ENCODE measurements at regions not wholly inside any gene's neighbourhood (a gene's known extent, or its start where the extent isn't known, plus 50 kb on each side); places are given as distances from the start of the nearest gene placed in this dataset.

GRCh38 chr5:123273984-123274383 is 149.2 kb downstream of the CEP120 start:
- Histone ChIP-seq H3K27me3 (no peaks in the 10 kb centered on the region), H3K4me1 (no peaks in the 10 kb centered on the region), H3K4me3 (no peak overlapping the region), H3K9me3 (no peaks in the 10 kb centered on the region), H3K27ac (no peak overlapping the region), H3K36me3 (no peaks in the 10 kb centered on the region)
- no peak for TF ChIP-seq POLR2A (IDR thresholded peaks at IDR 0.05)
- TF ChIP-seq, protein P1, sequence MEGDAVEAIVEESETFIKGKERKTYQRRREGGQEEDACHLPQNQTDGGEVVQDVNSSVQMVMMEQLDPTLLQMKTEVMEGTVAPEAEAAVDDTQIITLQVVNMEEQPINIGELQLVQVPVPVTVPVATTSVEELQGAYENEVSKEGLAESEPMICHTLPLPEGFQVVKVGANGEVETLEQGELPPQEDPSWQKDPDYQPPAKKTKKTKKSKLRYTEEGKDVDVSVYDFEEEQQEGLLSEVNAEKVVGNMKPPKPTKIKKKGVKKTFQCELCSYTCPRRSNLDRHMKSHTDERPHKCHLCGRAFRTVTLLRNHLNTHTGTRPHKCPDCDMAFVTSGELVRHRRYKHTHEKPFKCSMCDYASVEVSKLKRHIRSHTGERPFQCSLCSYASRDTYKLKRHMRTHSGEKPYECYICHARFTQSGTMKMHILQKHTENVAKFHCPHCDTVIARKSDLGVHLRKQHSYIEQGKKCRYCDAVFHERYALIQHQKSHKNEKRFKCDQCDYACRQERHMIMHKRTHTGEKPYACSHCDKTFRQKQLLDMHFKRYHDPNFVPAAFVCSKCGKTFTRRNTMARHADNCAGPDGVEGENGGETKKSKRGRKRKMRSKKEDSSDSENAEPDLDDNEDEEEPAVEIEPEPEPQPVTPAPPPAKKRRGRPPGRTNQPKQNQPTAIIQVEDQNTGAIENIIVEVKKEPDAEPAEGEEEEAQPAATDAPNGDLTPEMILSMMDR (IDR thresholded peaks at IDR 0.05), result no peak
- TF ChIP-seq POLR2AphosphoS5 (IDR thresholded peaks at IDR 0.05), result no peak
- DNase-seq (ENCODE audit: low spot score in 2 of 2), result no peak
- intact Hi-C loops (cut with DNase I; ENCODE audit: low total_unique reads), result no loop called here

DNA sequence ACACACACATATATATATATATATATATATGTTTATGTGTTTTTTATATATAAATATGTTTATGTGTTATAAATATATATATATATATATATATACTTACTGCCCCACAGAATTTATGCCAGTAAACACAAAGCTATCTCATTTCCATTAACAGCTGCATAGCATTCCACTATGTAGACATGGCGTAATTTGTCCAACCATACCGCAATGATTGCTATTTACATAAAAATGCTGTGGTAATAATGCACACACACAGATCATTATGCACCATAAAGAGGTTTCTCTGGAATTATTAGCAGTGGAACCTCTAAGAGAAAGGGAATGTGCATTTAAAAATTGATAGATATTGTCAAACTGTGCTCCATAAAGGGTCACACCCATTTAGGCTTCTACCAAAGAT is 150.1 kb downstream of the CEP120 start:
- H3K9me3 ChIP-seq, result no peaks in the 10 kb centered on the region
- TF ChIP-seq POLR2A (IDR thresholded peaks at IDR 0.05), result no peak
- TF ChIP-seq POLR2AphosphoS5 (IDR thresholded peaks at IDR 0.05), result no peak
- TF ChIP-seq, protein P1 (IDR thresholded peaks at IDR 0.05), result no peak
- intact Hi-C loops (cut with DNase I; ENCODE audit: low total_unique reads), result no loop called here
- no peaks in the 10 kb centered on the region for H3K27me3 ChIP-seq
- H3K4me1 ChIP-seq, result no peaks in the 10 kb centered on the region
- H3K27ac ChIP-seq, result no peak overlapping the region
- H3K4me3 ChIP-seq, result no peak overlapping the region
- DNase-seq (ENCODE audit: low spot score in 2 of 2), result no peak
- H3K36me3 ChIP-seq, result no peaks in the 10 kb centered on the region

DNA sequence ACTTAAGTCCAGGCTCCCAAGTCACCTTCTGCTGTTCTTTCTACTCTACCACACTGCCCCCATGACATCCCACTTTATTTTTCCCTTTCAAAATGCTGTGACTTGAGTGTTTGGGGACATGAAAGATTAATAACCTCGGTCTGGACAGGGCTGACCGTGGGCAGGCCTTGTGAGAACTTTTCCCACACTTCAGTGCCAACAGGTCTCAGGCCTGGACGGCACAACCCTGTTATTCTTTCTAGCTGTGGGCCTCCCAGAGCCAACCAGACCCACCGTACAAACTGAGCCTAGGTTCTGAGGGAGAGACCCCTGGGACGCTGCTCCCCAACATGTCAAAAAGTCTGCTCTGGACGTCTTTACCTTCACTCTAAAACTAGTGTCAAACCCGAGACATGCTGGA is 153.4 kb downstream of the CEP120 start:
- H3K4me1 ChIP-seq, result no peaks in the 10 kb centered on the region
- no peak overlapping the region for H3K4me3 ChIP-seq
- H3K36me3 ChIP-seq, result no peaks in the 10 kb centered on the region
- no peaks in the 10 kb centered on the region for H3K27me3 ChIP-seq
- no peak for DNase-seq (ENCODE audit: low spot score in 2 of 2)
- H3K9me3 ChIP-seq, result no peaks in the 10 kb centered on the region
- H3K27ac ChIP-seq, result no peak overlapping the region
- intact Hi-C loops (cut with DNase I; ENCODE audit: low total_unique reads), result no loop called here
- TF ChIP-seq, protein P1 (IDR thresholded peaks at IDR 0.05), result no peak
- TF ChIP-seq POLR2AphosphoS5 (IDR thresholded peaks at IDR 0.05), result no peak
- no peak for TF ChIP-seq POLR2A (IDR thresholded peaks at IDR 0.05)

DNA sequence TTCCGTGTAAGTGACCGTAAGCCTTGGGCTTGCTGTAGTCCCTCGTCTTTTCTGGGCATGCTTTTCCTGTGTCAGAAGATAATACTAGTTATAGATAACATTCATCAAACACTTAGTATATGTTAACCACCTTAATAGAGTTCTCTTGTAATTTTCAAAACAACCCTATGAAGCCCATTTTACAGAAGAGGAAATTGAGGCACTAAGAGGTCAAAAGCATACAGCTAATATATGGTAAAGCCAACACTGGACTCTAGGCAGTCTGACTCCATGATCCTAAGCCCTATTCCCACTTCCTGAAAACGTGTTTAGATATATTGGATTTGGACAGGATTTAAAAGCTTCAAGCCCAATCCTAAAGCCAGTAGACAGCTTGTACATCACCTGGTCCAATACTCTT is 153.8 kb downstream of the CEP120 start:
- Histone ChIP-seq H3K4me1 (no peaks in the 10 kb centered on the region), H3K27ac (no peak overlapping the region), H3K27me3 (no peaks in the 10 kb centered on the region), H3K9me3 (no peaks in the 10 kb centered on the region), H3K4me3 (no peak overlapping the region), H3K36me3 (no peaks in the 10 kb centered on the region)
- intact Hi-C loops (cut with DNase I; ENCODE audit: low total_unique reads), result no loop called here
- DNase-seq (ENCODE audit: low spot score in 2 of 2), result no peak
- TF ChIP-seq POLR2AphosphoS5 (IDR thresholded peaks at IDR 0.05) (no peak), POLR2A (IDR thresholded peaks at IDR 0.05) (no peak)
- TF ChIP-seq, protein P1 (IDR thresholded peaks at IDR 0.05), result no peak

- H3K36me3 ChIP-seq, result no peaks in the 10 kb centered on the region
- H3K4me1 ChIP-seq, result no peaks in the 10 kb centered on the region
- H3K4me3 ChIP-seq, result no peak overlapping the region
- intact Hi-C loops (cut with DNase I; ENCODE audit: low total_unique reads), result no loop called here
- no peaks in the 10 kb centered on the region for H3K27me3 ChIP-seq
- TF ChIP-seq, protein P1 (IDR thresholded peaks at IDR 0.05), result no peak
- H3K9me3 ChIP-seq, result no peaks in the 10 kb centered on the region
- no peak overlapping the region for H3K27ac ChIP-seq
- no peak for DNase-seq (ENCODE audit: low spot score in 2 of 2)
Measured at GRCh38 chr5:123266365-123266764, 156.8 kb downstream of the CEP120 start.

Measured in breast epithelium (tissue), 4 donors.